ENCODE measurements at regions not wholly inside any gene's neighbourhood (a gene's known extent, or its start where the extent isn't known, plus 50 kb on each side); places are given as distances from the start of the nearest gene placed in this dataset.

DNA sequence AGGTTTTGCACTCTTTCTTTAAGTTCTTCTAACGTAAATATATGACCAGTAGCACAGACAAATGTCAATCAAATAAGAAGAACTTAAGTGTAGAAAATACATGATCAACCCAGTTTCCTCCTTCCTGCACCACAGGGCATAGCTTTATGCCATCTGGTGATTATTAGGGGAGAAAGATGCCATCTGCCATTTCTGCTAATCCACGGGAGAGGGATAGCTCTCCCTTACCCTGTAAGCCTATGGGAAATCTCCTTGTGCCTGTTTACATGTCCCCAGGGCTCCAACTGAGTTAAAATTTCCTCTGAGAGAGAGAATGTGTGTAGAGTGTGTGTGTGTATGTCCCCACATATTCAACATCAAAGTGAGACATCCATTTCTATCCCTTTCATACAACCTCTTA is 135.9 kb downstream of the RSL24D1 start:
- TF ChIP-seq POLR2A (IDR thresholded peaks at IDR 0.05) (no peak), CTCF (IDR thresholded peaks at IDR 0.05) (no peak)

Measured in testis (tissue), 2 donors.